ENCODE measurements at regions not wholly inside any gene's neighbourhood (a gene's known extent, or its start where the extent isn't known, plus 50 kb on each side); places are given as distances from the start of the nearest gene placed in this dataset.

DNA sequence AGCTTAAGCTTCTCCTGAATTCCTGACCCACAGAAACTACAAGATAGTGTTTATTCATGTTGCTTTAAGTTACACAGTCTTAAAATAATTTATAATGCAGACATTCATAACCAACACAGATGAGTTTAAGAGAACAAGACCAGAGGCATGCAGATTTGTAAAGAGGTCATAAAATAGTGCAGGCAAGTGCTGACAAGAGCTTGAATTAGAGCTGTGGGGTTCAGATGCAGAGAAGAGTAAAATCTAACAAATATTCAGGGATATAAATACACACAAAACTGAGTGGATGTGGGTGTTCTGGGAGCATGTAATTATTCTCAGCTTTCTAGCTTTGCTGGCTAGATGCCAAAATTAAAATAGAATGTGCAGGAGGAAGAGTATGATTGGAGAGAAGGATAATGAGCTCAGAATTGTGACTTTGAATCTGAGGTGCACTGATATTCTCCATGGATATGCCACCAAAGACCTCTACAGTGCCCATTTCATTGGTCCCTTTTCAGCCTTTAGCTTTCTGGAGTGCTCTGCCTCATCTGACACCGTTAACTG, 291.9 kb upstream of the SGK1 start:
- TF ChIP-seq, protein P1, sequence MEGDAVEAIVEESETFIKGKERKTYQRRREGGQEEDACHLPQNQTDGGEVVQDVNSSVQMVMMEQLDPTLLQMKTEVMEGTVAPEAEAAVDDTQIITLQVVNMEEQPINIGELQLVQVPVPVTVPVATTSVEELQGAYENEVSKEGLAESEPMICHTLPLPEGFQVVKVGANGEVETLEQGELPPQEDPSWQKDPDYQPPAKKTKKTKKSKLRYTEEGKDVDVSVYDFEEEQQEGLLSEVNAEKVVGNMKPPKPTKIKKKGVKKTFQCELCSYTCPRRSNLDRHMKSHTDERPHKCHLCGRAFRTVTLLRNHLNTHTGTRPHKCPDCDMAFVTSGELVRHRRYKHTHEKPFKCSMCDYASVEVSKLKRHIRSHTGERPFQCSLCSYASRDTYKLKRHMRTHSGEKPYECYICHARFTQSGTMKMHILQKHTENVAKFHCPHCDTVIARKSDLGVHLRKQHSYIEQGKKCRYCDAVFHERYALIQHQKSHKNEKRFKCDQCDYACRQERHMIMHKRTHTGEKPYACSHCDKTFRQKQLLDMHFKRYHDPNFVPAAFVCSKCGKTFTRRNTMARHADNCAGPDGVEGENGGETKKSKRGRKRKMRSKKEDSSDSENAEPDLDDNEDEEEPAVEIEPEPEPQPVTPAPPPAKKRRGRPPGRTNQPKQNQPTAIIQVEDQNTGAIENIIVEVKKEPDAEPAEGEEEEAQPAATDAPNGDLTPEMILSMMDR (IDR thresholded peaks at IDR 0.05; ENCODE audit: extremely low read depth in 1 of 2, insufficient read depth in 1 of 2, low read depth in 1 of 2, low read length in 2 of 2): no peak
- no peak for TF ChIP-seq GATA2 (IDR thresholded peaks at IDR 0.05; ENCODE audit: insufficient read depth, insufficient read length, low read depth, low read length)
- TF ChIP-seq MAX (IDR thresholded peaks at IDR 0.05; ENCODE audit: insufficient read depth, insufficient read length): no peak
- TF ChIP-seq POLR2A (IDR thresholded peaks at IDR 0.05; ENCODE audit: low read depth, low read length): no peak
- TF ChIP-seq EZH2 (IDR thresholded peaks at IDR 0.05; ENCODE audit: borderline replicate concordance, low read depth, low read length, severe bottlenecking): no peak

All from endothelial cell of umbilical vein (primary cell).